H1 (cell line): ENCODE measurements at regions not wholly inside any gene's neighbourhood (a gene's known extent, or its start where the extent isn't known, plus 50 kb on each side); places are given as distances from the start of the nearest gene placed in this dataset.

Experiments
- BCL11A ChIP-seq, 2 experiments: IDR thresholded peaks; one replicate each; pipeline ENCODE4 v1.6.1; 2011; ENCODE audit warnings: low read depth in 2 of 2, low read length in 2 of 2, mild to moderate bottlenecking in 2 of 2
- CHD1 ChIP-seq: IDR thresholded peaks from 2 replicates; pipeline ENCODE4 v1.6.1; 2012; ENCODE audit warnings: low read depth, low read length, improper control_type of control experiment
- EZH2 ChIP-seq: fragments of 200-600 bp; sonication (generic); IDR thresholded peaks from 2 replicates; pipeline ENCODE4 v1.7.1; 2012; ENCODE audit warnings: low read depth, mild to moderate bottlenecking, moderate library complexity, low read length, inconsistent platforms; ENCODE audit not compliant: severe bottlenecking
- GTF2F1 ChIP-seq: IDR thresholded peaks from 2 replicates; pipeline ENCODE4 v1.6.1; 2012; ENCODE audit warnings: low read depth, low read length, improper control_type of control experiment, borderline replicate concordance
- JUND ChIP-seq: IDR thresholded peaks from 2 replicates; pipeline ENCODE4 v1.6.1; 2011; ENCODE audit warnings: mild to moderate bottlenecking, improper control_type of control experiment, low read length
- KDM1A ChIP-seq: fragments of 200-600, 300-600 bp; sonication (generic); IDR thresholded peaks from 2 replicates; pipeline ENCODE4 v1.7.1; 2016; ENCODE audit warnings: mild to moderate bottlenecking, low read length, borderline replicate concordance
- POU5F1 ChIP-seq: IDR thresholded peaks from 2 replicates; pipeline ENCODE4 v1.6.1; 2011; ENCODE audit warnings: low read depth, mild to moderate bottlenecking, low read length, moderate library complexity
- SAP30 ChIP-seq: fragments of 300-600 bp; sonication (generic); IDR thresholded peaks from 2 replicates; pipeline ENCODE4 v1.7.1; 2012; ENCODE audit warnings: low read length, moderate library complexity, mild to moderate bottlenecking, inconsistent platforms; ENCODE audit not compliant: insufficient read depth, insufficient replicate concordance
- SIX5 ChIP-seq: IDR thresholded peaks from 2 replicates; pipeline ENCODE4 v1.6.1; 2011; ENCODE audit warnings: mild to moderate bottlenecking, low read depth, low read length
- SRF ChIP-seq: IDR thresholded peaks from 2 replicates; pipeline ENCODE4 v1.6.1; 2011; ENCODE audit warnings: mild to moderate bottlenecking, low read depth, low read length, moderate library complexity
- TF ChIP-seq, protein P1 (sequence below): fragments of 300-600 bp; sonication (generic); IDR thresholded peaks from 2 replicates; pipeline ENCODE4 v1.7.1; 2012; ENCODE audit warnings: low read length, moderate library complexity, mild to moderate bottlenecking, inconsistent platforms; ENCODE audit not compliant: insufficient replicate concordance
- TF ChIP-seq, protein P2 (sequence below): IDR thresholded peaks from 2 replicates; pipeline ENCODE4 v1.6.1; 2011; ENCODE audit warnings: low read depth, mild to moderate bottlenecking, low read length; ENCODE audit not compliant: insufficient read depth

DNA sequence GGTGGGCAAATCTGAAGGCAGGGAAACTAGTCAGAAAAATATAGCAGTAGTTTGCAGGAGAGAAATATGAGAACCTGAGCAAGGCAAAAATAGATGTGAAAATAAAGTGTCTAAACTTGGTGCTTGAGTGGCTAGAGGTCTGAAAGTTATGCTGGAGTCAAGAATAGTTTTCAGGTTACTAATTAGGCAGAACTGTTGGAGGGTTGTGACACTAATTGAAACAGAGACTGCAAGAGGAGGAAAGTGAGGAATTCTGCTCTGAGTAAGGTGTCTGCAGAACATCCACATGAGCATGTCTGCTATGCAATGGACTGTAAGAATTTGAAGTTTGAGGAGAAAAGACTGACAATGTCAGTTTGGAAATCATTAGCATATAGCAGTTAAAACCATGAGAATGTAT, 444.0 kb upstream of the LRRTM1 start (continued):
- TF ChIP-seq, protein P1, sequence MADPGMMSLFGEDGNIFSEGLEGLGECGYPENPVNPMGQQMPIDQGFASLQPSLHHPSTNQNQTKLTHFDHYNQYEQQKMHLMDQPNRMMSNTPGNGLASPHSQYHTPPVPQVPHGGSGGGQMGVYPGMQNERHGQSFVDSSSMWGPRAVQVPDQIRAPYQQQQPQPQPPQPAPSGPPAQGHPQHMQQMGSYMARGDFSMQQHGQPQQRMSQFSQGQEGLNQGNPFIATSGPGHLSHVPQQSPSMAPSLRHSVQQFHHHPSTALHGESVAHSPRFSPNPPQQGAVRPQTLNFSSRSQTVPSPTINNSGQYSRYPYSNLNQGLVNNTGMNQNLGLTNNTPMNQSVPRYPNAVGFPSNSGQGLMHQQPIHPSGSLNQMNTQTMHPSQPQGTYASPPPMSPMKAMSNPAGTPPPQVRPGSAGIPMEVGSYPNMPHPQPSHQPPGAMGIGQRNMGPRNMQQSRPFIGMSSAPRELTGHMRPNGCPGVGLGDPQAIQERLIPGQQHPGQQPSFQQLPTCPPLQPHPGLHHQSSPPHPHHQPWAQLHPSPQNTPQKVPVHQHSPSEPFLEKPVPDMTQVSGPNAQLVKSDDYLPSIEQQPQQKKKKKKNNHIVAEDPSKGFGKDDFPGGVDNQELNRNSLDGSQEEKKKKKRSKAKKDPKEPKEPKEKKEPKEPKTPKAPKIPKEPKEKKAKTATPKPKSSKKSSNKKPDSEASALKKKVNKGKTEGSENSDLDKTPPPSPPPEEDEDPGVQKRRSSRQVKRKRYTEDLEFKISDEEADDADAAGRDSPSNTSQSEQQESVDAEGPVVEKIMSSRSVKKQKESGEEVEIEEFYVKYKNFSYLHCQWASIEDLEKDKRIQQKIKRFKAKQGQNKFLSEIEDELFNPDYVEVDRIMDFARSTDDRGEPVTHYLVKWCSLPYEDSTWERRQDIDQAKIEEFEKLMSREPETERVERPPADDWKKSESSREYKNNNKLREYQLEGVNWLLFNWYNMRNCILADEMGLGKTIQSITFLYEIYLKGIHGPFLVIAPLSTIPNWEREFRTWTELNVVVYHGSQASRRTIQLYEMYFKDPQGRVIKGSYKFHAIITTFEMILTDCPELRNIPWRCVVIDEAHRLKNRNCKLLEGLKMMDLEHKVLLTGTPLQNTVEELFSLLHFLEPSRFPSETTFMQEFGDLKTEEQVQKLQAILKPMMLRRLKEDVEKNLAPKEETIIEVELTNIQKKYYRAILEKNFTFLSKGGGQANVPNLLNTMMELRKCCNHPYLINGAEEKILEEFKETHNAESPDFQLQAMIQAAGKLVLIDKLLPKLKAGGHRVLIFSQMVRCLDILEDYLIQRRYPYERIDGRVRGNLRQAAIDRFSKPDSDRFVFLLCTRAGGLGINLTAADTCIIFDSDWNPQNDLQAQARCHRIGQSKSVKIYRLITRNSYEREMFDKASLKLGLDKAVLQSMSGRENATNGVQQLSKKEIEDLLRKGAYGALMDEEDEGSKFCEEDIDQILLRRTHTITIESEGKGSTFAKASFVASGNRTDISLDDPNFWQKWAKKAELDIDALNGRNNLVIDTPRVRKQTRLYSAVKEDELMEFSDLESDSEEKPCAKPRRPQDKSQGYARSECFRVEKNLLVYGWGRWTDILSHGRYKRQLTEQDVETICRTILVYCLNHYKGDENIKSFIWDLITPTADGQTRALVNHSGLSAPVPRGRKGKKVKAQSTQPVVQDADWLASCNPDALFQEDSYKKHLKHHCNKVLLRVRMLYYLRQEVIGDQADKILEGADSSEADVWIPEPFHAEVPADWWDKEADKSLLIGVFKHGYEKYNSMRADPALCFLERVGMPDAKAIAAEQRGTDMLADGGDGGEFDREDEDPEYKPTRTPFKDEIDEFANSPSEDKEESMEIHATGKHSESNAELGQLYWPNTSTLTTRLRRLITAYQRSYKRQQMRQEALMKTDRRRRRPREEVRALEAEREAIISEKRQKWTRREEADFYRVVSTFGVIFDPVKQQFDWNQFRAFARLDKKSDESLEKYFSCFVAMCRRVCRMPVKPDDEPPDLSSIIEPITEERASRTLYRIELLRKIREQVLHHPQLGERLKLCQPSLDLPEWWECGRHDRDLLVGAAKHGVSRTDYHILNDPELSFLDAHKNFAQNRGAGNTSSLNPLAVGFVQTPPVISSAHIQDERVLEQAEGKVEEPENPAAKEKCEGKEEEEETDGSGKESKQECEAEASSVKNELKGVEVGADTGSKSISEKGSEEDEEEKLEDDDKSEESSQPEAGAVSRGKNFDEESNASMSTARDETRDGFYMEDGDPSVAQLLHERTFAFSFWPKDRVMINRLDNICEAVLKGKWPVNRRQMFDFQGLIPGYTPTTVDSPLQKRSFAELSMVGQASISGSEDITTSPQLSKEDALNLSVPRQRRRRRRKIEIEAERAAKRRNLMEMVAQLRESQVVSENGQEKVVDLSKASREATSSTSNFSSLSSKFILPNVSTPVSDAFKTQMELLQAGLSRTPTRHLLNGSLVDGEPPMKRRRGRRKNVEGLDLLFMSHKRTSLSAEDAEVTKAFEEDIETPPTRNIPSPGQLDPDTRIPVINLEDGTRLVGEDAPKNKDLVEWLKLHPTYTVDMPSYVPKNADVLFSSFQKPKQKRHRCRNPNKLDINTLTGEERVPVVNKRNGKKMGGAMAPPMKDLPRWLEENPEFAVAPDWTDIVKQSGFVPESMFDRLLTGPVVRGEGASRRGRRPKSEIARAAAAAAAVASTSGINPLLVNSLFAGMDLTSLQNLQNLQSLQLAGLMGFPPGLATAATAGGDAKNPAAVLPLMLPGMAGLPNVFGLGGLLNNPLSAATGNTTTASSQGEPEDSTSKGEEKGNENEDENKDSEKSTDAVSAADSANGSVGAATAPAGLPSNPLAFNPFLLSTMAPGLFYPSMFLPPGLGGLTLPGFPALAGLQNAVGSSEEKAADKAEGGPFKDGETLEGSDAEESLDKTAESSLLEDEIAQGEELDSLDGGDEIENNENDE: no peak
- no peak for TF ChIP-seq EZH2
- TF ChIP-seq JUND: no peak
- TF ChIP-seq CHD1: no peak
- no peak for TF ChIP-seq BCL11A (IDR thresholded peaks at IDR 0.05; ENCODE audit: low read depth in 2 of 2, low read length in 2 of 2)
- no peak for TF ChIP-seq SRF
- no peak for TF ChIP-seq SAP30
- TF ChIP-seq KDM1A: no peak
- no peak for TF ChIP-seq POU5F1
- no peak for TF ChIP-seq SIX5
- TF ChIP-seq, protein P2, sequence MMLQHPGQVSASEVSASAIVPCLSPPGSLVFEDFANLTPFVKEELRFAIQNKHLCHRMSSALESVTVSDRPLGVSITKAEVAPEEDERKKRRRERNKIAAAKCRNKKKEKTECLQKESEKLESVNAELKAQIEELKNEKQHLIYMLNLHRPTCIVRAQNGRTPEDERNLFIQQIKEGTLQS: no peak
- TF ChIP-seq GTF2F1: no peak
